Common myeloid progenitor, CD34-positive (primary cell): ENCODE measurements at regions not wholly inside any gene's neighbourhood (a gene's known extent, or its start where the extent isn't known, plus 50 kb on each side); places are given as distances from the start of the nearest gene placed in this dataset.

Experiments used
- CTCF ChIA-PET: fragments of 350-600 bp; sonication (Branson Sonifier 250); formaldehyde crosslinking; loops from one replicate; lab custom pipeline; 2021; ENCODE audit warnings: antibody characterized with exemption; lab: Charles Lee
- POLR2A ChIA-PET: fragments of 350-600 bp; sonication (Branson Sonifier 250); formaldehyde crosslinking; loops from one replicate; lab custom pipeline; 2021; ENCODE audit warnings: antibody characterized with exemption; lab: Charles Lee
- DNase-seq, 3 donors: peaks; one replicate each; pipeline versions ENCODE4 v3.0.0 to v3.0.0-alpha.2; 2013
- H3K27ac ChIP-seq, 2 experiments: 1 replicate in 1 of 2; 2 replicates in 1 of 2; pipeline ENCODE4 v1.7.0; 2013; ENCODE audit warnings: inconsistent platforms in 2 of 2, low read length in 2 of 2, mild to moderate bottlenecking in 2 of 2, low read depth in 1 of 2, moderate library complexity in 1 of 2; ENCODE audit not compliant: severe bottlenecking in 2 of 2, insufficient read depth in 1 of 2, poor library complexity in 1 of 2
- H3K27me3 ChIP-seq, 5 experiments: replicated peaks in 2 of 5; 1 replicate in 3 of 5; 2 replicates in 2 of 5; pipeline versions ENCODE4 v1.6.1 to v1.7.0; 2013; ENCODE audit warnings: low read length in 4 of 5, mild to moderate bottlenecking in 2 of 5, moderate library complexity in 2 of 5, inconsistent platforms in 1 of 5; ENCODE audit not compliant: insufficient read depth in 5 of 5, control insufficient read depth in 4 of 5
- H3K36me3 ChIP-seq, 4 experiments: 1 replicate in 2 of 4; 2 replicates in 2 of 4; pipeline versions ENCODE4 v1.6.1 to v1.7.0; 2013; ENCODE audit warnings: low read length in 3 of 4, control low read depth in 1 of 4, mild to moderate bottlenecking in 1 of 4; ENCODE audit not compliant: control insufficient read depth in 4 of 4, insufficient read depth in 4 of 4
- H3K4me1 ChIP-seq, 4 experiments: 1 replicate in 3 of 4; 2 replicates in 1 of 4; pipeline versions ENCODE4 v1.6.1 to v1.7.1; 2013; ENCODE audit warnings: low read length in 3 of 4, mild to moderate bottlenecking in 3 of 4, control low read depth in 1 of 4, inconsistent platforms in 1 of 4, moderate library complexity in 1 of 4; ENCODE audit not compliant: control insufficient read depth in 4 of 4, insufficient read depth in 4 of 4; ENCODE audit errors: control extremely low read depth in 1 of 4
- H3K4me3 ChIP-seq, 7 experiments: 1 replicate in 4 of 7; 2 replicates in 3 of 7; pipeline versions ENCODE4 v1.5.1 to v1.7.0; 2013; ENCODE audit warnings: mild to moderate bottlenecking in 7 of 7, low read length in 6 of 7, moderate library complexity in 6 of 7, inconsistent platforms in 2 of 7, low read depth in 2 of 7, control low read depth in 1 of 7; ENCODE audit not compliant: insufficient read depth in 4 of 7, control insufficient read depth in 1 of 7; ENCODE audit errors: extremely low read depth in 1 of 7
- H3K9me3 ChIP-seq, 5 experiments: 1 replicate in 4 of 5; 2 replicates in 1 of 5; pipeline versions ENCODE4 v1.6.1 to v1.7.1; 2013; ENCODE audit warnings: low read length in 4 of 5, mild to moderate bottlenecking in 2 of 5, inconsistent platforms in 1 of 5, low read depth in 1 of 5, moderate library complexity in 1 of 5; ENCODE audit not compliant: control insufficient read depth in 4 of 5, insufficient read depth in 2 of 5; ENCODE audit errors: control extremely low read depth in 1 of 5
- WGBS: methylation state at CpG from one replicate; pipeline ENCODE4 v1.1.5; 2013; ENCODE audit not compliant: insufficient coverage; 5-methylcytosine and 5-hydroxymethylcytosine counted together

DNA sequence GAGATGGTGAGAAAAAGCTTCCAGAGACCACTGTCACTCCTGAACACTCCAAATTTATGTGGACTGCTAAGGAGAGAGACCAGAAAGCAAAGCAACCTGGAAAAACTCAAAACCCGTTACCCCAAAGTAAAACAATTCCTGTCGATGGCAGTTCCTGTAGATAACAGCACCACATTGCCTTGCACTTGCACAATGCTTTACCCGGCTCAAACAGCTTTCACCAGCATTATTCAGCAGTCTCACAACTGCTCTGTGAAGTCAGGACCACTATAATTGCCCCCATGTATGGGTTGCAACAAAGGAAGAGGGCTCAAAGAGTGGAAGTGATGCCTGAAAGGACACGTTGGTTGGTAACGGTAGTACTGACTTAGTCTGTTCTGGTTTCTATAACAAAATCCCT, 234.8 kb downstream of the BCOR start:
- no peaks in the 10 kb centered on the region for H3K36me3 ChIP-seq
- WGBS: 60% methylated on average over 4 of the region's 5 CpGs
- no peak overlapping the region for H3K4me3 ChIP-seq
- no peaks in the 10 kb centered on the region for H3K9me3 ChIP-seq
- POLR2A ChIA-PET: interaction anchor here (0.6 kb wide), 1 partner anchor 236 kb away, joined by 3 read pairs; no protein-coding TSS in a partner anchor
- CTCF ChIA-PET: interaction anchor here (1.0 to 1.2 kb wide), 2 partner anchors 9 to 35 kb away, joined by 3 read pairs; no protein-coding TSS in a partner anchor
- H3K4me1 ChIP-seq: peaks cover 0 to 37% (median 14%) of the 10 kb centered on the region in 4 experiments
- peaks cover 0 to 3% (median 0%) of the 10 kb centered on the region in 5 experiments for H3K27me3 ChIP-seq
- DNase-seq: peak in 2 of 3 donors; percentile 43 to 44
- H3K27ac ChIP-seq: no peak overlapping the region

DNA sequence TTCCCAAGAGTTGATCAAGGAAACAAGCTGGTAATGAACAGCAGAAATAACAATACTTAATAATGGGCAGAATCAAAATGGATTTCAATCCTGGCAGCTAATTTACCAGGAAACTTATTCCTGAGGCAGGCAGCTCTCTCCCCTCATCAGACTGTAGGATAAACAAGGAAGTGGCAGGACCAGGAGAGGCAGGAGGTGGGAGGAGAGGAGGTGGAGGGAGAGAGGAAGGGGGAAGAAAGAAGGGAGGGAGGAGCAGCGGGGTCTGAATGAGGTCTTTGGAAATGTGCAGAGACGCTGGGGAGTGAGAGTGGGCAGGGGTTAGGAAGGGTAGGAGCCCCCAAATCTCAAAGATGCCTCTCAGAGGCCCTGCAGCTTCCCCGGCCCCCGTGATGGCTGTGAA, 231.5 kb downstream of the BCOR start:
- POLR2A ChIA-PET: no interaction called here
- H3K27ac ChIP-seq: no peak overlapping the region
- H3K36me3 ChIP-seq: no peaks in the 10 kb centered on the region
- 46% methylated on average over 3 of the region's 4 CpGs for WGBS
- CTCF ChIA-PET: no interaction called here
- H3K27me3 ChIP-seq: no peaks in the 10 kb centered on the region
- no peak for DNase-seq
- H3K4me1 ChIP-seq: peaks cover 0 to 24% (median 6%) of the 10 kb centered on the region in 4 experiments
- no peak overlapping the region for H3K4me3 ChIP-seq
- no peaks in the 10 kb centered on the region for H3K9me3 ChIP-seq

DNA sequence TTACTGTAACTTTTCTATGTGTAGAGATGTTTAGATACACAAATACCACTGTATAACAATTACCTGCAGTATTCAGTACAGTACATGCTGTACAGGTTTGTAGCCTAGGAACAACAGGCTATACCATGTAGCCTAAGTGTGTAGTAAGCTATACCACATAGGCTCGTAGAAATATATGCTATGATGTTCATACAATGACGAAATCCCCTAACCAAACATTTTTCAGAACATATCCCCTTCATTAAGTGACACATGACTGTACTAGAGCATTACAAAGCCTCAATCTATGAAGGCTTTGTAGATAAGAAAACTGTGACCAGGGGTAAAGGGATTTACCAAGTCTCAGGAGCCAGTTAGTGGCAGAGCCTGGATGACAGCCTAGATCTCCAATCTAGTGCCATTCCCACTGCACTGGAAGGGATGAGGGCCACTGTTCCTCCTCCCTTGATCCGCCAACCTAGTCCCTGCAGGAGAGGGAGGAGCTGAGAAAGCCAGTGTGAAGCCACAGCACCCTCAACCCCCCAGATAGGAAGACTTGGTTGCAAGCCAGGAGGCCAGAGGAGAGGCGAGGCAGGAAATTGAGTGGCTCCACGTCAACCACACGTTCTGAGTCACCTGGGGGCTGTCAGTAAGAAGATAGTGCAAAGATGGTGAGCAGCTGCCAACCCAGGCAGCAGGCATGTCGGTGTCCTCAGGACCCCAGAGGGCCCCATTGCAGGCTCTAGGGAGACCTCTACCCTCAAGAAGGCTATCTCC, 227.7 kb downstream of the BCOR start:
- POLR2A ChIA-PET: no interaction called here
- Histone ChIP-seq H3K4me1 (peaks cover 0 to 14% (median 6%) of the 10 kb centered on the region in 4 experiments), H3K27me3 (no peaks in the 10 kb centered on the region), H3K9me3 (no peaks in the 10 kb centered on the region), H3K36me3 (no peaks in the 10 kb centered on the region), H3K27ac (no peak overlapping the region), H3K4me3 (peak overlapping the region in 1 of 7 experiments; percentile 4)
- WGBS: 49% methylated on average over 5 of the region's 7 CpGs
- CTCF ChIA-PET: interaction anchor here (1.6 kb wide), 1 partner anchor 14 kb away, joined by 3 read pairs; no protein-coding TSS in a partner anchor
- DNase-seq: peak in 2 of 3 donors; percentile 71 to 80

DNA sequence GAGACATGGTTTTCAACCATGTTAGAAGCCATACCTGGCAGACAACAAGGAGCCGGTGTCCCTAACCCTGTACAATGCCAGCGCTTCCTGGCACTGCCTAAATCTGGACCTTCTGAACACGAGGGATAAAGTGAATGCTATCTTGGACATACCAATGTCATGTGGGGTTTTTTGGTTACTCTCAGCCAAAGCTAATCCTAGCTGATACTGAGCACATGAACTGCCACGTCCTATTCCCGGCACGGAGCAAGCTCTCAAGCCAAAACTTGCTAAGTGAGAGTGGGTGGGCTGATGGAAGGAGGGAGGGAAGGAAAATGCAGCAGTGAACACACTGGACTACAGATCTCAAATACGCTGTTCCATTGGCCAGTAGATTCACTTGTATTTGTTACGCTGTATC, 226.1 kb downstream of the BCOR start:
- CTCF ChIA-PET: interaction anchor here (1.3 kb wide), 1 partner anchor 11 kb away, joined by 3 read pairs; no protein-coding TSS in a partner anchor
- 83% methylated on average over 3 of the region's 8 CpGs for WGBS
- no peak overlapping the region for H3K27ac ChIP-seq

DNA sequence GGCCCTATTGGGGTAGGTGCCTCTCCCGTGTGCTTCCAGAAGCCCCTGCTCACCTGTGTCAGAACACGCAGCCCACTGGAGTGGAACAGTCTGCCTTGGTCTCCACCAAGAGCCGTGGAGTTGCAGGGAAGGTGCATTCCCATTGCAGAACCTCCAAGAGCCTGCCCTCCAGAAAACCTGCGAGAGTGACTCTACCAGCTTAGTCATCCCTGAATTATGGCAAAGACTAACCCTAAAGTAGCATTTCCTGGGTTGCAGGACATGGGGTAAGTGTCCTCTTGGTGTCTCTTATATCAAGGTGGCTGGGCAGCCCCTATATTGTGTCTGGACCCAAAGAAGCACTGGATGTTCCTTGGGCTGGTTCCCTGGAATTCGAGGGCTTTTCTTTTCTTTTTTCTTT, 224.6 kb downstream of the BCOR start:
- POLR2A ChIA-PET: no interaction called here
- H3K9me3 ChIP-seq: no peaks in the 10 kb centered on the region
- 90% methylated on average over 5 of the region's 5 CpGs for WGBS
- H3K4me3 ChIP-seq: no peak overlapping the region
- peaks cover 0 to 6% (median 0%) of the 10 kb centered on the region in 5 experiments for H3K27me3 ChIP-seq
- H3K27ac ChIP-seq: no peak overlapping the region
- CTCF ChIA-PET: no interaction called here
- H3K36me3 ChIP-seq: no peaks in the 10 kb centered on the region
- peaks cover 0 to 15% (median 8%) of the 10 kb centered on the region in 4 experiments for H3K4me1 ChIP-seq
- DNase-seq: no peak

More for the DNA sequence above, 226.1 kb downstream of the BCOR start:
- Histone ChIP-seq H3K4me1 (peaks cover 0 to 10% (median 6%) of the 10 kb centered on the region in 4 experiments), H3K9me3 (no peaks in the 10 kb centered on the region), H3K36me3 (no peaks in the 10 kb centered on the region), H3K4me3 (no peak overlapping the region), H3K27me3 (peaks cover 0 to 6% (median 0%) of the 10 kb centered on the region in 5 experiments)
- POLR2A ChIA-PET: no interaction called here
- no peak for DNase-seq

DNA sequence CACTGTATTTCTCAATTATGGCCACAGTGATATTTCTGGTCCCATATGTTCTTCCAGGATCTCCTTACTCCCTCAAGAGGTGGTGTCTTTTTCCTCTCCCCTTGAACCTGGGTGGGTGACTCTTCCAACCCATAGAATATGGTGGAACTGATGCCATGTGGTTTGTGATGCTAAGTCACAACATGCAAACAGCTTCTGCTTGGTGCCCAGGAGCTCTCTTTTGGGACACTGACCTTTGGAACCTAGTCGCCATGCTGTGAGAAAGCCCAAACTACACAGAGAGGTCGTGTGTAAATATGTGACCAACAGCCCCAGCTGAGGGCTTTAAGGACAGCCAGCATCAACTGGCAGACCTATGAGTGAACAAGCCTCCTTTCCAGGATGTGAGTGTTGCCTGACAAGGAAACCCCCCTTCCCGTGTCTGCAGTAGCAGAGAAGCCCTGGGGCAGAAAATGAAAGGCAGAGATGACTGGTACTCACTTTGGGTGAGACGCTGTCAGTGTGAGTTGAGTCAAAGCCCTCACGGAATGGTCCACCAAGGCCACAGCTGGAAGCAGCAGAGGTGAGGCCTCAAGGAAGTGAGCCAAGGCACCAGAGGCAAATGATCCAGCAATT, 223.4 kb downstream of the BCOR start:
- POLR2A ChIA-PET: no interaction called here
- WGBS: 62% methylated on average over 5 of the region's 5 CpGs
- CTCF ChIA-PET: no interaction called here
- DNase-seq: peak in 1 of 3 donors; percentile 61
- no peaks in the 10 kb centered on the region for H3K36me3 ChIP-seq
- H3K4me3 ChIP-seq: no peak overlapping the region
- H3K27ac ChIP-seq: no peak overlapping the region
- peaks cover 0 to 8% (median 0%) of the 10 kb centered on the region in 5 experiments for H3K27me3 ChIP-seq
- no peaks in the 10 kb centered on the region for H3K9me3 ChIP-seq
- peaks cover 0 to 15% (median 8%) of the 10 kb centered on the region in 4 experiments for H3K4me1 ChIP-seq
